CD8-positive, alpha-beta memory T cell (primary cell): ENCODE measurements at regions not wholly inside any gene's neighbourhood (a gene's known extent, or its start where the extent isn't known, plus 50 kb on each side); places are given as distances from the start of the nearest gene placed in this dataset.
"Not testable (repeated sequence)": the region's sequence is repeated elsewhere in the genome, so short reads cannot be mapped to it uniquely, and the experiment has no call there.

Source experiments
- CTCF ChIA-PET: fragments of 350-600 bp; sonication (Branson Sonifier 250); formaldehyde crosslinking; loops from one replicate; lab custom pipeline; 2021; ENCODE audit warnings: antibody characterized with exemption; lab: Charles Lee
- POLR2A ChIA-PET: fragments of 350-600 bp; sonication (Branson Sonifier 250); formaldehyde crosslinking; loops from one replicate; lab custom pipeline; 2021; ENCODE audit warnings: antibody characterized with exemption; lab: Charles Lee
- DNase-seq, 5 donors: peaks; one replicate each; pipeline versions ENCODE4 v3.0.0 to v3.0.0-alpha.2; 2020 to 2022; ENCODE audit warnings: mixed read lengths in 1 of 5
- H3K27ac ChIP-seq: one replicate; pipeline ENCODE4 v1.7.0; 2013; ENCODE audit warnings: low read depth, mild to moderate bottlenecking, low read length, moderate library complexity
- H3K27me3 ChIP-seq: 2 replicates; pipeline ENCODE4 v1.7.0; 2013; ENCODE audit warnings: low read length, mild to moderate bottlenecking; ENCODE audit not compliant: insufficient read depth, poor library complexity, severe bottlenecking
- H3K36me3 ChIP-seq: 2 replicates; pipeline ENCODE4 v1.7.0; 2013; ENCODE audit warnings: mild to moderate bottlenecking, low read length, moderate library complexity; ENCODE audit not compliant: insufficient read depth
- H3K4me1 ChIP-seq: 2 replicates; pipeline ENCODE4 v1.7.0; 2013; ENCODE audit warnings: mild to moderate bottlenecking, low read length, moderate library complexity; ENCODE audit not compliant: insufficient read depth
- H3K4me3 ChIP-seq: 2 replicates; pipeline ENCODE4 v1.7.0; 2013; ENCODE audit warnings: mild to moderate bottlenecking, low read length
- H3K9me3 ChIP-seq: 2 replicates; pipeline ENCODE4 v1.7.0; 2013; ENCODE audit warnings: mild to moderate bottlenecking, low read length
- H3K27ac Mint-ChIP-seq, 8 donors: one replicate each; pipeline ENCODE4 v1.8.0; 2020 to 2021; ENCODE audit warnings: mixed read lengths in 8 of 8, mild to moderate bottlenecking in 6 of 8, inconsistent platforms in 3 of 8, moderate library complexity in 3 of 8
- H3K27me3 Mint-ChIP-seq, 2 donors: one replicate each; pipeline ENCODE4 v1.8.0; 2020 to 2021; ENCODE audit warnings: mixed read lengths in 2 of 2, mild to moderate bottlenecking in 1 of 2, moderate library complexity in 1 of 2
- H3K36me3 Mint-ChIP-seq, 3 donors: one replicate each; pipeline ENCODE4 v1.8.0; 2020 to 2021; ENCODE audit warnings: mixed read lengths in 3 of 3, inconsistent platforms in 1 of 3, mild to moderate bottlenecking in 1 of 3
- H3K4me1 Mint-ChIP-seq, 3 donors: one replicate each; pipeline ENCODE4 v1.8.0; 2020 to 2021; ENCODE audit warnings: mixed read lengths in 3 of 3, inconsistent platforms in 1 of 3, mild to moderate bottlenecking in 1 of 3
- H3K4me3 Mint-ChIP-seq, 7 donors: one replicate each; pipeline ENCODE4 v1.8.0; 2020 to 2021; ENCODE audit warnings: mixed read lengths in 7 of 7, mild to moderate bottlenecking in 6 of 7, moderate library complexity in 4 of 7, inconsistent platforms in 2 of 7
- H3K9me3 Mint-ChIP-seq, 5 donors: one replicate each; pipeline ENCODE4 v1.8.0; 2020 to 2022; ENCODE audit warnings: mixed read lengths in 5 of 5, mild to moderate bottlenecking in 3 of 5, moderate library complexity in 2 of 5, inconsistent platforms in 1 of 5

GRCh38 chr16:29310852-29311314 lies 95.6 kb downstream of the NPIPB11 start:
- Mint-ChIP-seq H3K27me3 (no peaks in the 10 kb centered on the region), H3K27ac (peak overlapping the region in 2 of 8 donors; percentile 47 to 82), H3K36me3 (peaks cover 0 to 7% (median 0%) of the 10 kb centered on the region in 3 donors), H3K4me3 (no peak overlapping the region), H3K9me3 (no peaks in the 10 kb centered on the region), H3K4me1 (peaks cover 0 to 3% (median 0%) of the 10 kb centered on the region in 3 donors)
- Histone ChIP-seq H3K4me1 (no peaks in the 10 kb centered on the region), H3K27me3 (no peaks in the 10 kb centered on the region), H3K4me3 (no peak overlapping the region), H3K36me3 (no peaks in the 10 kb centered on the region), H3K9me3 (no peaks in the 10 kb centered on the region), H3K27ac (no peak overlapping the region)
- DNase-seq, result no peak
- POLR2A ChIA-PET, result no interaction called here
- CTCF ChIA-PET, result no interaction called here

GRCh38 chr16:29310243-29310642 lies 96.3 kb downstream of the NPIPB11 start:
- H3K9me3 Mint-ChIP-seq, H3K27me3 ChIP-seq, H3K4me3 Mint-ChIP-seq, H3K4me1 Mint-ChIP-seq, H3K4me1 ChIP-seq, CTCF ChIA-PET, POLR2A ChIA-PET, H3K4me3 ChIP-seq, H3K9me3 ChIP-seq, H3K36me3 Mint-ChIP-seq, DNase-seq, H3K36me3 ChIP-seq, H3K27me3 Mint-ChIP-seq, H3K27ac Mint-ChIP-seq, H3K27ac ChIP-seq: not testable (repeated sequence)

DNA sequence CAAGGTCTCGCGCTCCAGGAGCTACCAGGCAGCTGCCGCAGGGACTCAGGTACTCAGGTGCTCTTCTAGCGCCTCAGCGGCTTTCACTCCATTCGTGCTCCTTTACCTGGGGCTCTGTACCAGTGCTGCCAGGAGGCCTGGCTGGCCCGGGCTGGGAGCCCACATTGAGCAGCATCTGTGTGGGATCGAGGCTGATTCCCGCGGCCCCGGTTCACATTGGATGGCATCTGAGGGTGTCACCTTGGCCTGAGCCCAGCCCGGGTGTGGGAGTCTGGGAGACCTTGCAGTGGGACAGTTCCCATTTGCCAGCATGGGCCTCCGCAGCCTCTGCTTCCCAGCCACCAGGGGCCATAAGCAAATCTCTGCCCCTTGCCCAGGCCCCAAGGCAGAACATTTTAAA lies 96.9 kb downstream of the NPIPB11 start:
- H3K4me3 Mint-ChIP-seq, H3K4me1 ChIP-seq, H3K27ac Mint-ChIP-seq, CTCF ChIA-PET, POLR2A ChIA-PET, H3K36me3 Mint-ChIP-seq, H3K4me3 ChIP-seq, H3K27me3 Mint-ChIP-seq, DNase-seq, H3K9me3 ChIP-seq, H3K36me3 ChIP-seq, H3K9me3 Mint-ChIP-seq, H3K27me3 ChIP-seq, H3K27ac ChIP-seq, H3K4me1 Mint-ChIP-seq: not testable (repeated sequence)

GRCh38 chr16:29308644-29309546 lies 97.6 kb downstream of the NPIPB11 start:
- H3K9me3 ChIP-seq, result no peaks in the 10 kb centered on the region
- CTCF ChIA-PET, result no interaction called here
- peaks cover 0 to 5% (median 2%) of the 10 kb centered on the region in 3 donors for H3K36me3 Mint-ChIP-seq
- H3K36me3 ChIP-seq, result no peaks in the 10 kb centered on the region
- DNase-seq, result no peak
- no peaks in the 10 kb centered on the region for H3K9me3 Mint-ChIP-seq
- H3K4me1 ChIP-seq, result no peaks in the 10 kb centered on the region
- no peak overlapping the region for H3K4me3 ChIP-seq
- H3K4me1 Mint-ChIP-seq, result peaks cover 0 to 3% (median 0%) of the 10 kb centered on the region in 3 donors
- no peak overlapping the region for H3K27ac ChIP-seq
- POLR2A ChIA-PET, result no interaction called here
- H3K27me3 ChIP-seq, result no peaks in the 10 kb centered on the region
- no peak overlapping the region for H3K4me3 Mint-ChIP-seq
- no peaks in the 10 kb centered on the region for H3K27me3 Mint-ChIP-seq
- peak overlapping the region in 1 of 8 donors; percentile 17 for H3K27ac Mint-ChIP-seq

GRCh38 chr16:29307598-29308507 lies 98.7 kb downstream of the NPIPB11 start:
- H3K4me1 Mint-ChIP-seq, result peaks cover 0 to 3% (median 0%) of the 10 kb centered on the region in 3 donors
- H3K27me3 Mint-ChIP-seq, result no peaks in the 10 kb centered on the region
- H3K36me3 Mint-ChIP-seq, result peaks cover 0 to 9% (median 3%) of the 10 kb centered on the region in 3 donors
- Histone ChIP-seq H3K4me3 (no peak overlapping the region), H3K4me1 (no peaks in the 10 kb centered on the region), H3K9me3 (no peaks in the 10 kb centered on the region), H3K27me3 (no peaks in the 10 kb centered on the region), H3K36me3 (no peaks in the 10 kb centered on the region), H3K27ac (no peak overlapping the region)
- DNase-seq, result no peak
- ChIA-PET POLR2A (no interaction called here), CTCF (no interaction called here)
- H3K4me3 Mint-ChIP-seq, result no peak overlapping the region
- H3K9me3 Mint-ChIP-seq, result no peaks in the 10 kb centered on the region
- peak overlapping the region in 1 of 8 donors; percentile 47 for H3K27ac Mint-ChIP-seq

GRCh38 chr16:29306943-29307597 lies 99.4 kb downstream of the NPIPB11 start:
- no peak for DNase-seq
- Histone ChIP-seq H3K36me3 (no peaks in the 10 kb centered on the region), H3K4me1 (no peaks in the 10 kb centered on the region), H3K9me3 (no peaks in the 10 kb centered on the region), H3K27me3 (no peaks in the 10 kb centered on the region), H3K27ac (no peak overlapping the region), H3K4me3 (no peak overlapping the region)
- H3K36me3 Mint-ChIP-seq, result peaks cover 0 to 13% (median 6%) of the 10 kb centered on the region in 3 donors
- peaks cover 0 to 3% (median 0%) of the 10 kb centered on the region in 3 donors for H3K4me1 Mint-ChIP-seq
- H3K27ac Mint-ChIP-seq, result peak overlapping the region in 1 of 8 donors; percentile 47
- ChIA-PET CTCF (no interaction called here), POLR2A (no interaction called here)
- no peaks in the 10 kb centered on the region for H3K9me3 Mint-ChIP-seq
- no peak overlapping the region for H3K4me3 Mint-ChIP-seq
- no peaks in the 10 kb centered on the region for H3K27me3 Mint-ChIP-seq

- POLR2A ChIA-PET, result no interaction called here
- Mint-ChIP-seq H3K27ac (peak overlapping the region in 2 of 8 donors; percentile 14 to 50), H3K27me3 (no peaks in the 10 kb centered on the region), H3K9me3 (no peaks in the 10 kb centered on the region), H3K4me1 (peaks cover 0 to 3% (median 0%) of the 10 kb centered on the region in 3 donors), H3K4me3 (no peak overlapping the region), H3K36me3 (peaks cover 0 to 13% (median 6%) of the 10 kb centered on the region in 3 donors)
- Histone ChIP-seq H3K4me1 (no peaks in the 10 kb centered on the region), H3K27me3 (no peaks in the 10 kb centered on the region), H3K4me3 (no peak overlapping the region), H3K36me3 (no peaks in the 10 kb centered on the region), H3K27ac (no peak overlapping the region), H3K9me3 (no peaks in the 10 kb centered on the region)
- CTCF ChIA-PET, result no interaction called here
- DNase-seq, result no peak
Measured at GRCh38 chr16:29306201-29306600, 100.3 kb downstream of the NPIPB11 start.
